HEK293 (cell line): ENCODE measurements at regions not wholly inside any gene's neighbourhood (a gene's known extent, or its start where the extent isn't known, plus 50 kb on each side); places are given as distances from the start of the nearest gene placed in this dataset.

Experiments
- CTCF ChIP-seq: fragments of 450-650 bp; formaldehyde crosslinking; IDR thresholded peaks from 2 replicates; pipeline ENCODE4 v1.5.1; 2016; ENCODE audit warnings: missing biosample characterization, missing genetic modification characterization
- KLF10 ChIP-seq: fragments of 450-650 bp; IDR thresholded peaks from 2 replicates; pipeline ENCODE4 v1.5.1; 2018; ENCODE audit warnings: missing biosample characterization, mild to moderate bottlenecking, missing genetic modification characterization
- SP2 ChIP-seq: fragments of 450-650 bp; formaldehyde crosslinking; IDR thresholded peaks from 2 replicates; pipeline ENCODE4 v1.5.1; 2016; ENCODE audit warnings: missing biosample characterization, missing genetic modification characterization
- YY1 ChIP-seq: fragments of 450-650 bp; formaldehyde crosslinking; IDR thresholded peaks from 2 replicates; pipeline ENCODE4 v1.5.1; 2018; ENCODE audit warnings: missing biosample characterization, missing genetic modification characterization
- ZBTB49 ChIP-seq: fragments of 450-650 bp; formaldehyde crosslinking; IDR thresholded peaks from 2 replicates; pipeline ENCODE4 v1.5.1; 2016; ENCODE audit warnings: missing biosample characterization, missing genetic modification characterization, low read depth
- ZFP69B ChIP-seq: fragments of 450-650 bp; formaldehyde crosslinking; IDR thresholded peaks from 2 replicates; pipeline ENCODE4 v1.5.1; 2016; ENCODE audit warnings: missing biosample characterization, missing genetic modification characterization
- ZNF292 ChIP-seq: fragments of 450-650 bp; formaldehyde crosslinking; IDR thresholded peaks from 2 replicates; pipeline ENCODE4 v1.5.1; 2016; ENCODE audit warnings: low read depth, missing biosample characterization, missing genetic modification characterization, borderline replicate concordance
- ZNF398 ChIP-seq: fragments of 450-650 bp; formaldehyde crosslinking; IDR thresholded peaks from 2 replicates; pipeline ENCODE4 v1.5.1; 2017; ENCODE audit warnings: missing biosample characterization, missing genetic modification characterization
- ZNF561 ChIP-seq: fragments of 450-650 bp; IDR thresholded peaks from 2 replicates; pipeline ENCODE4 v1.5.1; 2018; ENCODE audit warnings: missing biosample characterization, missing genetic modification characterization, borderline replicate concordance
- ZNF76 ChIP-seq: fragments of 450-650 bp; formaldehyde crosslinking; IDR thresholded peaks from 2 replicates; pipeline ENCODE4; 2016; ENCODE audit warnings: low read depth, missing biosample characterization, missing genetic modification characterization, borderline replicate concordance
- TF ChIP-seq, protein P1 (sequence below): fragments of 450-650 bp; formaldehyde crosslinking; IDR thresholded peaks from 2 replicates; pipeline ENCODE4 v1.5.1; 2016; ENCODE audit warnings: missing biosample characterization, missing genetic modification characterization

DNA sequence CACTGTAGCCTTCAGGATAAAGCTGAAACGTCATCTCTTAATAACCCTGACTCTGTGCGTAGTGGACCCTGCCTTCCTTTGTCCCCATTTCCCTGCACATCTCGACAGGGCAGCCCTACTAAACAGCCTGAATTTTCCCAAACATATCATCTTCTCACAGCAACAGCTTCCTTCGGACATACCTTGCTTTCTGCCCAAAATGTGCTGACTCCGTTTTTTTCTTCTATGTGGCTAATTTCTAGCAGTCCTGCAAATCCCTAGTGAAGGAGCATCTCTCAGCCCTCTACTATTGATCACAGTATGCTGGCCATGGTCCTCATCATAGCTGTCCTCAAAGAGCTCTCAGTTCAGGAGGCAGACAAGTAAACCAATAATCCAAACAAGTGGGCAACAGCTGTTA, 53.1 kb upstream of the PCED1B start:
- TF ChIP-seq ZNF292 (tag by site-specific recombination), result no peak
- TF ChIP-seq CTCF (tag by site-specific recombination), result no peak
- TF ChIP-seq ZNF398 (tag by site-specific recombination), result no peak
- no peak for TF ChIP-seq ZNF561
- no peak for TF ChIP-seq ZBTB49 (tag by site-specific recombination)
- no peak for TF ChIP-seq ZNF76 (tag by site-specific recombination)
- TF ChIP-seq, protein P1, sequence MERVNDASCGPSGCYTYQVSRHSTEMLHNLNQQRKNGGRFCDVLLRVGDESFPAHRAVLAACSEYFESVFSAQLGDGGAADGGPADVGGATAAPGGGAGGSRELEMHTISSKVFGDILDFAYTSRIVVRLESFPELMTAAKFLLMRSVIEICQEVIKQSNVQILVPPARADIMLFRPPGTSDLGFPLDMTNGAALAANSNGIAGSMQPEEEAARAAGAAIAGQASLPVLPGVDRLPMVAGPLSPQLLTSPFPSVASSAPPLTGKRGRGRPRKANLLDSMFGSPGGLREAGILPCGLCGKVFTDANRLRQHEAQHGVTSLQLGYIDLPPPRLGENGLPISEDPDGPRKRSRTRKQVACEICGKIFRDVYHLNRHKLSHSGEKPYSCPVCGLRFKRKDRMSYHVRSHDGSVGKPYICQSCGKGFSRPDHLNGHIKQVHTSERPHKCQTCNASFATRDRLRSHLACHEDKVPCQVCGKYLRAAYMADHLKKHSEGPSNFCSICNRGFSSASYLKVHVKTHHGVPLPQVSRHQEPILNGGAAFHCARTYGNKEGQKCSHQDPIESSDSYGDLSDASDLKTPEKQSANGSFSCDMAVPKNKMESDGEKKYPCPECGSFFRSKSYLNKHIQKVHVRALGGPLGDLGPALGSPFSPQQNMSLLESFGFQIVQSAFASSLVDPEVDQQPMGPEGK (tag by site-specific recombination), result no peak
- no peak for TF ChIP-seq ZFP69B (tag by site-specific recombination)
- no peak for TF ChIP-seq KLF10 (tag by site-specific recombination)
- no peak for TF ChIP-seq YY1 (tag by site-specific recombination)
- TF ChIP-seq SP2 (tag by site-specific recombination), result no peak
